ENCODE measurements at regions not wholly inside any gene's neighbourhood (a gene's known extent, or its start where the extent isn't known, plus 50 kb on each side); places are given as distances from the start of the nearest gene placed in this dataset.

DNA sequence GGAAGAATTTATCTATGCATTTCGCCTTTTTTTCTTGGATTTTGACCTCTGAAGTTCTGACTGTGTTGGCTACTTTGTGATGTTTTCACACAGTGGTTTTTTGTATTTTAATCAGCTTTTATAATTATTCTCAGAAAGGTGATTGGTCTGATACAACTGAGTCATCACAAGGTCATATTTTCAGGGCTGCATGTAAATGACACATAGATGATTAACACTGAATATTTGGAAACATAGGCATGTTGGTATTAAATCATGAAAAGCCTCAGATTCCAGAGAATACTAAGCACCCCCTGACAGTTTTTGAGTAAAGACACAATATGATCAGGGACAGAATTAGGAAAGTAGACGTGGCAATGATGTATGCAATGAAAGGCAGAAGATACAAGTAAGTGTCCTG lies 175.5 kb upstream of the SLCO3A1 start:
- no peaks in the 10 kb centered on the region for H3K9me2 ChIP-seq (replicated peaks; ENCODE audit: low read length)
- no peaks in the 10 kb centered on the region for H3K4me1 ChIP-seq (ENCODE audit: insufficient read depth, low read length)
- H2AFZ ChIP-seq (ENCODE audit: low read length), result no peak overlapping the region
- H3K4me3 ChIP-seq (ENCODE audit: low read length), result no peak overlapping the region
- CTCF ChIA-PET, result no interaction called here
- POLR2A ChIA-PET (ENCODE audit: unreplicated experiment), result no interaction called here
- DNase-seq, result no peak
- H3K79me2 ChIP-seq (ENCODE audit: low read length), result no peaks in the 10 kb centered on the region
- 0 out of 2 replicates have a peak, but pooled peaks cover 3% of the 10 kb centered on the region for H3K9me3 ChIP-seq (ENCODE audit: low read length)
- TF ChIP-seq, protein P1, sequence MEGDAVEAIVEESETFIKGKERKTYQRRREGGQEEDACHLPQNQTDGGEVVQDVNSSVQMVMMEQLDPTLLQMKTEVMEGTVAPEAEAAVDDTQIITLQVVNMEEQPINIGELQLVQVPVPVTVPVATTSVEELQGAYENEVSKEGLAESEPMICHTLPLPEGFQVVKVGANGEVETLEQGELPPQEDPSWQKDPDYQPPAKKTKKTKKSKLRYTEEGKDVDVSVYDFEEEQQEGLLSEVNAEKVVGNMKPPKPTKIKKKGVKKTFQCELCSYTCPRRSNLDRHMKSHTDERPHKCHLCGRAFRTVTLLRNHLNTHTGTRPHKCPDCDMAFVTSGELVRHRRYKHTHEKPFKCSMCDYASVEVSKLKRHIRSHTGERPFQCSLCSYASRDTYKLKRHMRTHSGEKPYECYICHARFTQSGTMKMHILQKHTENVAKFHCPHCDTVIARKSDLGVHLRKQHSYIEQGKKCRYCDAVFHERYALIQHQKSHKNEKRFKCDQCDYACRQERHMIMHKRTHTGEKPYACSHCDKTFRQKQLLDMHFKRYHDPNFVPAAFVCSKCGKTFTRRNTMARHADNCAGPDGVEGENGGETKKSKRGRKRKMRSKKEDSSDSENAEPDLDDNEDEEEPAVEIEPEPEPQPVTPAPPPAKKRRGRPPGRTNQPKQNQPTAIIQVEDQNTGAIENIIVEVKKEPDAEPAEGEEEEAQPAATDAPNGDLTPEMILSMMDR (conservative IDR thresholded peaks at IDR 0.05; ENCODE audit: low read depth, low read length), result no peak
- TF ChIP-seq EZH2phosphoT487 (IDR thresholded peaks at IDR 0.05; ENCODE audit: borderline replicate concordance, low read length), result no peak
- no peak for ATAC-seq
- H3K9ac ChIP-seq (ENCODE audit: low read length), result no peak overlapping the region
- H3K27ac ChIP-seq (ENCODE audit: low read length), result no peak overlapping the region
- H3F3A ChIP-seq (ENCODE audit: low read length, unreplicated experiment), result no peaks in the 10 kb centered on the region
- H4K20me1 ChIP-seq (ENCODE audit: low read length), result no peaks in the 10 kb centered on the region
- BruUV-seq (replicated peaks), result no TSS peak
- H3K36me3 ChIP-seq (ENCODE audit: low read depth, low read length), result no peaks in the 10 kb centered on the region
- H3K4me2 ChIP-seq (ENCODE audit: low read length), result no peak overlapping the region
- intact Hi-C loops (cut with micrococcal nuclease), result no loop called here
- peaks cover 3% of the 10 kb centered on the region; the same call in 1 of the 2 replicates for H3K27me3 ChIP-seq (ENCODE audit: low read length)

DNA sequence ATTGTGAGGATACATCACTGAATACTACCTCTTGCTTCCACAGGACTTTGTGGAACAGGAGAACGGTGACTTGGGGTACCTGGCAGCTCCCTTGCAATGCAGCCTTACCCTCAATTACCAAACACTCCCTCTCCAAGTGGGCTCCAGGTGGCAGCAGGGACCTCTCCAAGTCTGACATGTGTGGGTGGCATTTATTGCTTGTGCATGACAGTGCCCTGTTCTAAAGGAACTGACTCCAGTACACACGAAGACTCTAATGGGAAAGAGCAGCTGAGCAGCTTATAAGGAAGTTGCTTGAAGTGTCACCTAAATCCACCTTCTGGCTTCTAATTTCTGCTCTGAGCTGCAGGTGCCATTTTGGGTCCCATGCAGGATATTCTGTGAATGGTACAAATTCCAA lies 174.1 kb upstream of the SLCO3A1 start:
- DNase-seq, result no peak

DNA sequence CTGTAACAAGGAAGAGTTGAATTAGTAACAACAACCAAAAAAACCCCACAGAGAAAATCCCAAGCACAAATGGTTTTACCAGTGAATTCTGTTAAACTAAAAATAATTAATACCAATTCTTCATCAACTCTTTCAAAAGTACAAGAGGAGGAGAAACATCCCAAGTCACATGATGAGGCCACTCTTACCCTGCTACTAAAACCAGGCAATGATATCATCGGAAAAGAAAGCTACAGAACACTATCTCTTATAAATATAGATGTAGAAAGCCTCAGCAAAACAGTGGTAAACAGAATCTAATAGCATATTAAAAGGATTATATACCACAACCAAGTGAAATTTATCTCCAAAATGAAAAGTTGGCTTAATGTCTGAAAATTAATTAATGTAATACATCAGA lies 168.1 kb upstream of the SLCO3A1 start:
- no TSS peak for BruUV-seq (replicated peaks)
- ChIA-PET CTCF (no interaction called here), POLR2A (ENCODE audit: unreplicated experiment) (no interaction called here)
- Histone ChIP-seq H3K4me1 (ENCODE audit: insufficient read depth, low read length) (no peaks in the 10 kb centered on the region), H3F3A (ENCODE audit: low read length, unreplicated experiment) (no peaks in the 10 kb centered on the region), H3K4me2 (ENCODE audit: low read length) (no peak overlapping the region), H3K9me3 (ENCODE audit: low read length) (no peaks in the 10 kb centered on the region; the same call in 1 of the 2 replicates), H3K27ac (ENCODE audit: low read length) (no peak overlapping the region), H3K9ac (ENCODE audit: low read length) (no peak overlapping the region), H3K4me3 (ENCODE audit: low read length) (no peak overlapping the region), H3K27me3 (ENCODE audit: low read length) (peaks cover 29% of the 10 kb centered on the region), H3K9me2 (replicated peaks; ENCODE audit: low read length) (no peaks in the 10 kb centered on the region), H2AFZ (ENCODE audit: low read length) (no peak overlapping the region), H3K79me2 (ENCODE audit: low read length) (no peaks in the 10 kb centered on the region), H3K36me3 (ENCODE audit: low read depth, low read length) (no peaks in the 10 kb centered on the region), H4K20me1 (ENCODE audit: low read length) (no peaks in the 10 kb centered on the region)
- intact Hi-C loops (cut with micrococcal nuclease), result no loop called here
- ATAC-seq, result no peak
- no peak for DNase-seq
- TF ChIP-seq, protein P1 (conservative IDR thresholded peaks at IDR 0.05; ENCODE audit: low read depth, low read length), result no peak
- TF ChIP-seq EZH2 (IDR thresholded peaks at IDR 0.05; ENCODE audit: low read length, unreplicated experiment), result no peak
- TF ChIP-seq EZH2phosphoT487 (IDR thresholded peaks at IDR 0.05; ENCODE audit: borderline replicate concordance, low read length), result no peak

More for the DNA sequence above, 174.1 kb upstream of the SLCO3A1 start:
- H3K27ac ChIP-seq (ENCODE audit: low read length), result no peak overlapping the region
- no peaks in the 10 kb centered on the region for H3K4me1 ChIP-seq (ENCODE audit: insufficient read depth, low read length)
- ATAC-seq, result no peak
- no peaks in the 10 kb centered on the region for H3F3A ChIP-seq (ENCODE audit: low read length, unreplicated experiment)
- no peak overlapping the region for H3K4me3 ChIP-seq (ENCODE audit: low read length)
- intact Hi-C loops (cut with micrococcal nuclease), result no loop called here
- H3K9me3 ChIP-seq (ENCODE audit: low read length), result 0 out of 2 replicates have a peak, but pooled peaks cover 3% of the 10 kb centered on the region
- H3K27me3 ChIP-seq (ENCODE audit: low read length), result peaks cover 3% of the 10 kb centered on the region; the same call in 1 of the 2 replicates
- TF ChIP-seq EZH2phosphoT487 (IDR thresholded peaks at IDR 0.05; ENCODE audit: borderline replicate concordance, low read length) (no peak), EZH2 (IDR thresholded peaks at IDR 0.05; ENCODE audit: low read length, unreplicated experiment) (no peak)
- TF ChIP-seq, protein P1 (conservative IDR thresholded peaks at IDR 0.05; ENCODE audit: low read depth, low read length), result no peak
- POLR2A ChIA-PET (ENCODE audit: unreplicated experiment), result no interaction called here
- no peak overlapping the region for H3K4me2 ChIP-seq (ENCODE audit: low read length)
- H3K36me3 ChIP-seq (ENCODE audit: low read depth, low read length), result no peaks in the 10 kb centered on the region
- H4K20me1 ChIP-seq (ENCODE audit: low read length), result no peaks in the 10 kb centered on the region
- no peaks in the 10 kb centered on the region for H3K79me2 ChIP-seq (ENCODE audit: low read length)
- H3K9ac ChIP-seq (ENCODE audit: low read length), result no peak overlapping the region
- CTCF ChIA-PET, result no interaction called here
- no peak overlapping the region for H2AFZ ChIP-seq (ENCODE audit: low read length)
- no TSS peak for BruUV-seq (replicated peaks)
- H3K9me2 ChIP-seq (replicated peaks; ENCODE audit: low read length), result no peaks in the 10 kb centered on the region
